MM.1S (cell line): ENCODE measurements at regions not wholly inside any gene's neighbourhood (a gene's known extent, or its start where the extent isn't known, plus 50 kb on each side); places are given as distances from the start of the nearest gene placed in this dataset.

Source experiments
- DNase-seq: peaks from one replicate; pipeline ENCODE4 v3.0.0-alpha.2; 2015
- H2AFZ ChIP-seq: fragments of 300-600 bp; sonication (generic); 2 replicates; pipeline ENCODE4 v1.6.0; 2016; ENCODE audit warnings: antibody characterized with exemption, low read length
- H3F3A ChIP-seq: fragments of 300-600 bp; sonication (generic); 2 replicates; pipeline ENCODE4 v1.6.1; 2016; ENCODE audit warnings: mild to moderate bottlenecking, antibody characterized with exemption, low read length, moderate library complexity, mixed read lengths; ENCODE audit not compliant: insufficient read depth
- H3K27ac ChIP-seq: fragments of 300-600 bp; sonication (generic); 2 replicates; pipeline ENCODE4 v1.5.1; 2016; ENCODE audit warnings: mild to moderate bottlenecking, low read length
- H3K27me3 ChIP-seq: fragments of 300-600 bp; sonication (generic); replicated peaks from 2 replicates; pipeline ENCODE4 v1.6.0; 2016; ENCODE audit warnings: low read length; ENCODE audit not compliant: insufficient read depth
- H3K36me3 ChIP-seq: fragments of 300-600 bp; sonication (generic); replicated peaks from 2 replicates; pipeline ENCODE4 v1.6.1; 2016; ENCODE audit warnings: mild to moderate bottlenecking, low read length, mixed read lengths; ENCODE audit not compliant: insufficient read depth
- H3K4me1 ChIP-seq: fragments of 300-600 bp; sonication (generic); 2 replicates; pipeline ENCODE4 v1.6.1; 2016; ENCODE audit warnings: low read length, mixed read lengths
- H3K4me2 ChIP-seq: fragments of 300-600 bp; sonication (generic); 2 replicates; pipeline ENCODE4 v1.6.0; 2016; ENCODE audit warnings: low read depth, low read length
- H3K4me3 ChIP-seq: fragments of 300-600 bp; sonication (generic); 2 replicates; pipeline ENCODE4 v1.5.1; 2016; ENCODE audit warnings: low read length, mixed read lengths
- H3K79me2 ChIP-seq: fragments of 300-600 bp; sonication (generic); 2 replicates; pipeline ENCODE4 v1.6.1; 2016; ENCODE audit warnings: mixed run types, low read length, mixed read lengths
- H3K9ac ChIP-seq: fragments of 300-600 bp; sonication (generic); 2 replicates; pipeline ENCODE4 v1.6.1; 2016; ENCODE audit warnings: low read length, mixed read lengths
- H3K9me2 ChIP-seq: fragments of 300-600 bp; sonication (generic); replicated peaks from 2 replicates; pipeline ENCODE4 v1.6.1; 2016; ENCODE audit warnings: mild to moderate bottlenecking, low read length, mixed read lengths; ENCODE audit not compliant: insufficient read depth
- H3K9me3 ChIP-seq: fragments of 300-600 bp; sonication (generic); replicated peaks from 2 replicates; pipeline ENCODE4 v1.6.1; 2016; ENCODE audit warnings: mild to moderate bottlenecking, low read length, mixed read lengths; ENCODE audit not compliant: insufficient read depth
- H4K20me1 ChIP-seq: fragments of 300-600 bp; sonication (generic); 2 replicates; pipeline ENCODE4 v1.6.1; 2016; ENCODE audit warnings: mild to moderate bottlenecking, low read length, moderate library complexity, mixed read lengths; ENCODE audit not compliant: insufficient read depth
- EZH2 ChIP-seq: fragments of 300-600 bp; sonication (generic); optimal IDR thresholded peaks from 2 replicates; pipeline ENCODE3; 2017; ENCODE audit warnings: low read depth, mild to moderate bottlenecking, antibody characterized with exemption, low read length, mixed read lengths
- EZH2phosphoT487 ChIP-seq: fragments of 300-600 bp; sonication (generic); IDR thresholded peaks from 2 replicates; pipeline ENCODE4 v1.6.1; 2018; ENCODE audit warnings: antibody characterized with exemption, low read length
- TF ChIP-seq, protein P1 (sequence below): fragments of 300-600 bp; sonication (generic); IDR thresholded peaks from 2 replicates; pipeline ENCODE4 v1.5.1; 2016; ENCODE audit warnings: antibody characterized with exemption, low read length, mixed read lengths

DNA sequence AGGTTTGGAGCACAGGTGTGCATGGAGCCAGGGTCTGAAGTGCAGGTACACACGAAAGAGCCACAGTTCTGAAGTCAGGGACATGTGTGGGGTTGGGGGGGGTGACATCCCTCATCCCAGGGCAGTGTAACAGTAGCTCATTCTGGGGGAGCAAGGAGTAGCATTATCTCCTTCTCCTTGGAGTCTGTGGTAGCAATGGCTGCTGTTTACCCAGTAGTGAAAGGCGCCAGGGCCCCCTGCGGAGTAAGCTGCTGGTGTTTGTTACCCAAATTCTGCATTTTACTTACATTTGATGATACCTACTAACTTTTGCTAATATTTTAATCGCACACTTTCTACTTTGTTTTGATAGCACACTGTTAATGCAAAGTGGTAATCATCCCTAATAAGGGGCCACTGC is 665.5 kb downstream of the GATA3 start:
- H3K4me2 ChIP-seq, result no peak overlapping the region
- H4K20me1 ChIP-seq, result no peaks in the 10 kb centered on the region
- H3F3A ChIP-seq, result no peaks in the 10 kb centered on the region
- H3K9me2 ChIP-seq, result no peaks in the 10 kb centered on the region
- no peaks in the 10 kb centered on the region for H3K9me3 ChIP-seq
- H3K36me3 ChIP-seq, result no peaks in the 10 kb centered on the region
- no peaks in the 10 kb centered on the region for H3K27me3 ChIP-seq
- H3K9ac ChIP-seq, result no peak overlapping the region
- H3K4me1 ChIP-seq, result no peaks in the 10 kb centered on the region
- DNase-seq, result no peak
- H3K79me2 ChIP-seq, result no peaks in the 10 kb centered on the region
- TF ChIP-seq, protein P1, sequence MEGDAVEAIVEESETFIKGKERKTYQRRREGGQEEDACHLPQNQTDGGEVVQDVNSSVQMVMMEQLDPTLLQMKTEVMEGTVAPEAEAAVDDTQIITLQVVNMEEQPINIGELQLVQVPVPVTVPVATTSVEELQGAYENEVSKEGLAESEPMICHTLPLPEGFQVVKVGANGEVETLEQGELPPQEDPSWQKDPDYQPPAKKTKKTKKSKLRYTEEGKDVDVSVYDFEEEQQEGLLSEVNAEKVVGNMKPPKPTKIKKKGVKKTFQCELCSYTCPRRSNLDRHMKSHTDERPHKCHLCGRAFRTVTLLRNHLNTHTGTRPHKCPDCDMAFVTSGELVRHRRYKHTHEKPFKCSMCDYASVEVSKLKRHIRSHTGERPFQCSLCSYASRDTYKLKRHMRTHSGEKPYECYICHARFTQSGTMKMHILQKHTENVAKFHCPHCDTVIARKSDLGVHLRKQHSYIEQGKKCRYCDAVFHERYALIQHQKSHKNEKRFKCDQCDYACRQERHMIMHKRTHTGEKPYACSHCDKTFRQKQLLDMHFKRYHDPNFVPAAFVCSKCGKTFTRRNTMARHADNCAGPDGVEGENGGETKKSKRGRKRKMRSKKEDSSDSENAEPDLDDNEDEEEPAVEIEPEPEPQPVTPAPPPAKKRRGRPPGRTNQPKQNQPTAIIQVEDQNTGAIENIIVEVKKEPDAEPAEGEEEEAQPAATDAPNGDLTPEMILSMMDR, result no peak
- TF ChIP-seq EZH2, result no peak
- no peak for TF ChIP-seq EZH2phosphoT487
- H3K27ac ChIP-seq, result no peak overlapping the region
- H2AFZ ChIP-seq, result no peak overlapping the region
- no peak overlapping the region for H3K4me3 ChIP-seq

DNA sequence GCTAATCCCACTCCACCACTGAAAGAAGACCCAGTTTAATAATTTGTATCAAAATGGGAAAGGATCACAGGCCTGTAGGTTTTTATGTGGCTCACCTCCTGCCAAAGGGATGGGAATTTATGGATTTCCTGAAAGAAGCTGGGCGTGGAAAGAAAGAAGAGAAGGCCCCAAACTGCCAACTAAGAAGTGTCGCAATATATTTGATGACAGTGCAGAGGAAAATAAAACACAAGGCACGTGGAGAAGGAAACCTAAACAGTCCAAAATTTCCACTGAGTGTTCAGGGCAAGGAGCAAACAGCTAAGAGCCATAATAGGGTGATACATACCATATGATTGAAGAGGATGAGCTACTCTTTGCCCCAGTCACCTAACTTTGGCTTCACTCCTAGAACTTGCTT is 667.2 kb downstream of the GATA3 start:
- H3K4me2 ChIP-seq, result no peak overlapping the region
- no peak for TF ChIP-seq EZH2phosphoT487
- TF ChIP-seq, protein P1, result no peak
- no peak for TF ChIP-seq EZH2
- no peak overlapping the region for H3K9ac ChIP-seq
- H3K36me3 ChIP-seq, result no peaks in the 10 kb centered on the region
- no peak overlapping the region for H3K27ac ChIP-seq
- H4K20me1 ChIP-seq, result no peaks in the 10 kb centered on the region
- H3K9me2 ChIP-seq, result no peaks in the 10 kb centered on the region
- no peak overlapping the region for H3K4me3 ChIP-seq
- no peaks in the 10 kb centered on the region for H3F3A ChIP-seq
- no peak for DNase-seq
- H3K27me3 ChIP-seq, result no peaks in the 10 kb centered on the region
- H3K4me1 ChIP-seq, result no peaks in the 10 kb centered on the region
- H3K79me2 ChIP-seq, result no peaks in the 10 kb centered on the region
- no peak overlapping the region for H2AFZ ChIP-seq
- H3K9me3 ChIP-seq, result no peaks in the 10 kb centered on the region

DNA sequence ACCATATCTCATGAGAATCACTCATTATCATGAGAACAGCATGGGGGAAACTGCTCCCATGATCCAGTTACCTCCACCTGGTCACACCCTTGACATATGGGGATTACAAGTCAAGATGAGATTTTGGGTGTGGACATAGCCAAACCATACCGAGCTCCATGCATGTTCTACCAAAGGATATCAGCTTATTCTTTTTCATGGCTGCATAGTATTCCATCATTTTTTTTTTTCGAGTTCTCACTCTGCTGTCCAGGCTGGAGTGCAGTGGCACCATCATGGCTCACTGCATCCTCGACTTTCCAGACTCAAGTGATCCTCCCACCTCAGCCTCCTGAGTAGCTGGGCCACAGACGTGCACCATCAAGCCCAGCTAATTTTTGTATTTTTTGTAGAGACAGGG is 668.3 kb downstream of the GATA3 start:
- Histone ChIP-seq H3K27ac (no peak overlapping the region), H4K20me1 (no peaks in the 10 kb centered on the region), H3K9me2 (no peaks in the 10 kb centered on the region), H3K4me2 (no peak overlapping the region), H3K4me3 (no peak overlapping the region), H3K36me3 (no peaks in the 10 kb centered on the region), H3K4me1 (no peaks in the 10 kb centered on the region), H3K79me2 (no peaks in the 10 kb centered on the region), H3K9ac (no peak overlapping the region), H3F3A (no peaks in the 10 kb centered on the region), H2AFZ (no peak overlapping the region), H3K27me3 (no peaks in the 10 kb centered on the region), H3K9me3 (no peaks in the 10 kb centered on the region)
- TF ChIP-seq EZH2, result no peak
- no peak for TF ChIP-seq EZH2phosphoT487
- TF ChIP-seq, protein P1, result no peak
- no peak for DNase-seq
